ENCODE measurements at regions not wholly inside any gene's neighbourhood (a gene's known extent, or its start where the extent isn't known, plus 50 kb on each side); places are given as distances from the start of the nearest gene placed in this dataset.

- TF ChIP-seq JUN (IDR thresholded peaks at IDR 0.05; ENCODE audit: borderline replicate concordance, low read depth, low read length), result no peak
- no peak for TF ChIP-seq JUN (CRISPR knock-in tag; IDR thresholded peaks at IDR 0.05; ENCODE audit: borderline replicate concordance)
- no peak for TF ChIP-seq POLR2A (conservative IDR thresholded peaks at IDR 0.05)
- TF ChIP-seq CBFB (CRISPR knock-in tag; IDR thresholded peaks at IDR 0.05), result no peak
- TF ChIP-seq POLR2AphosphoS5 (IDR thresholded peaks at IDR 0.05; ENCODE audit: control insufficient read depth, insufficient read depth, low read depth, low read length), result no peak
- no peak for TF ChIP-seq HLTF (IDR thresholded peaks at IDR 0.05)
- TF ChIP-seq, protein P1, sequence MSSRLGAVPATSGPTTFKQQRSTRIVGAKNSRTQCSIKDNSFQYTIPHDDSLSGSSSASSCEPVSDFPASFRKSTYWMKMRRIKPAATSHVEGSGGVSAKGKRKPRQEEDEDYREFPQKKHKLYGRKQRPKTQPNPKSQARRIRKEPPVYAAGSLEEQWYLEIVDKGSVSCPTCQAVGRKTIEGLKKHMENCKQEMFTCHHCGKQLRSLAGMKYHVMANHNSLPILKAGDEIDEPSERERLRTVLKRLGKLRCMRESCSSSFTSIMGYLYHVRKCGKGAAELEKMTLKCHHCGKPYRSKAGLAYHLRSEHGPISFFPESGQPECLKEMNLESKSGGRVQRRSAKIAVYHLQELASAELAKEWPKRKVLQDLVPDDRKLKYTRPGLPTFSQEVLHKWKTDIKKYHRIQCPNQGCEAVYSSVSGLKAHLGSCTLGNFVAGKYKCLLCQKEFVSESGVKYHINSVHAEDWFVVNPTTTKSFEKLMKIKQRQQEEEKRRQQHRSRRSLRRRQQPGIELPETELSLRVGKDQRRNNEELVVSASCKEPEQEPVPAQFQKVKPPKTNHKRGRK (tag; IDR thresholded peaks at IDR 0.05), result no peak
- no peak for TF ChIP-seq ZNF253 (CRISPR knock-in tag; conservative IDR thresholded peaks at IDR 0.05)
- no peak for TF ChIP-seq EP300 (IDR thresholded peaks at IDR 0.05; ENCODE audit: low read length)
- TF ChIP-seq NFE2 (IDR thresholded peaks at IDR 0.05; ENCODE audit: low read depth), result no peak
- no peak for TF ChIP-seq RBM15 (IDR thresholded peaks at IDR 0.05; ENCODE audit: insufficient read depth, low read length)
These were observed 76.9 kb upstream of the B3GAT1 start for GRCh38 chr11:134488913-134489312.
